ENCODE measurements at regions not wholly inside any gene's neighbourhood (a gene's known extent, or its start where the extent isn't known, plus 50 kb on each side); places are given as distances from the start of the nearest gene placed in this dataset.
"Not testable (repeated sequence)": the region's sequence is repeated elsewhere in the genome, so short reads cannot be mapped to it uniquely, and the experiment has no call there.

DNA sequence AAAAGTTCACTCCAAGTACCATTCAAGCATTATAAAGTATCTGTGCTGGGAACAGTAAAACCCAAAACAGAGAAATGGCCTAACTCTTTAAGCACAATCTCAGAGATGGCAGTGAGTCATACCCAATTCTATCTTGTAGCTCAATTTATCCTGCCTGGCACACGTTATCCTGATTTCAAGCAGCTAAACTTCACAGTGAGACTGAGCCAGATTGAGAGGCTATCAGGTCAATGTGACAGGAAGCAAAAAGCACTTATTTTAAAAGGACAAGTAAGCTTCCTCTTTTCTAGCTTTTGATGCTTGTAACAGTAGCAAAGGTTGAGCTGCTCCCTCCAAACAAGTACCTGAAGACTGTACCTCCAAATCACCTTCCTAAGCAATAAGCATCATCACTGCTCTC lies 324.9 kb downstream of the NAF1 start:
- peak; percentile 62 for DNase-seq (ENCODE audit: low spot score)

DNA sequence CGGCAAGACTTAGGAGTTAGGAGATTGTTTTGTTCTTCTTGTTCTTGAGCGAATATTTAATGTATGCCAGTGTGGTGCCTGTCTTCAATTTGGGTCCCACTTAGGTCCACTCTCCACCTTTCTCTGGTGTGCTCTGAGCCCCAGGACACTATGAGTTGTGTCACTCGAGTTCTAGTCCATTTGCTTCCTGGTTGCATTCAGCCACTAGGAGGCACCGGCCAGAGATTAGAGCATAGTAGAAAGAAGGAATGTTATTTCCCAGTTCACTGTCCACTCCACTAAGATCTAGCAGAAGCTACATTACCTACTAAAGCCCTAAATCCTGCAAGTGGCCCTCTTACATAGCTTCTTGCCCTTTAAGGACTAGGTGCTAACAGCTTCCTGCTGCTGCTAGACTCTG lies 326.9 kb downstream of the NAF1 start:
- DNase-seq (ENCODE audit: low spot score): no peak

DNA sequence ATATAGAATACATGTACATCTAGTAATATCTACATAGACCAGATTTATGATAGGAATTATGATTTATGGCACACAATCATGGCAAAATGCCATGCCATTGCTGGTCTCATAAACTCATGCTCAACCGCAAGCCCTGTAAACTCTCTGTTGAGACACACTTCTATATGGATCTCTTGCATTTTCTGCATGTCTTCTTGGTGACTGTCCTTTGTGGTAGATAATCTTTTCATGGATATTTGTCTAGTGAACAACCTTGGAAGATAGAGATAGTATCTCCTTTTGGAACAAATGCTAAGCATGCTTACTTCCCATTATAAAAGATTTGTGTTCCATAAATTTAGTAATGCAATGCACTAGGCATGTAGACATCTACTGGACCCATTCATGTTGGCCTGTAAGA lies 328.0 kb downstream of the NAF1 start:
- no peak for DNase-seq (ENCODE audit: low spot score)

DNA sequence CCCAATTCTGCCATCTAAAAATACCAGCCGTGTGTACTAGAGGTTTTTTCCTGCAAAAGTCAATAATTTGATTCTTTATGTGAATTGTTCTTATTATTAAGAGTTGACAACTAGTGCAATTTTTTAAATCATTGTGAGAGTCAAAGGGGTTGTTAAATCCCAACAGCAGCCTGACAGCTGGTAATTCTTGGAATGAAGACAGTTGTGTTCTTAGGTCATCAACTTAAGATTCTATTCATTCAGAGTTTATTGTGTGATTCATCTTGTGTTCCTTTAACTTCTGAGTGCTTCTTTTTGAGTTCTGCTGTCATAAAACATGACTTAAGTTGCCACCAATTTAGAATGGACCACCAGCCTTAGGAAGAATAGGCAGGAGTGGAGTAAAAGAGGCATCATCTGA lies 329.0 kb downstream of the NAF1 start:
- no peak for DNase-seq (ENCODE audit: low spot score)

DNA sequence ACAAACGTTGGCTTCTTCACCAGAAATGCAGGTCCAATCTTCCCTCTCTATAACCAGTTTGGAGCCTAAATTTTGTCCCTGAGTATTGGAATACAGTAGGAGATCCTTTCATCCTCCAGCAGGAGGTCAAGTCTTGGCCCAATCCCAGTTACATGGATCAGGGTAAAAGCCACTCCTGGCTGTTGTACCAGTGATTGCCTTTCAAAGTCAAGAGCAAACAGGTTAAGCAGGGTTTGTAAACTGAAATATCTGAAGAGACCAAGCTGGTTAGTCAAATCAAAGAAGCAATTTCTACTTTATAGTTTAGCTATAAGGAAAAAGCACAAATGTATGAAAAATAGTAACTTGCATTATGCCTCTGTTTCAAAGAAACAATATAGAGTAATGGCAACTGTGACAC lies 329.4 kb downstream of the NAF1 start:
- DNase-seq (ENCODE audit: low spot score): no peak

DNA sequence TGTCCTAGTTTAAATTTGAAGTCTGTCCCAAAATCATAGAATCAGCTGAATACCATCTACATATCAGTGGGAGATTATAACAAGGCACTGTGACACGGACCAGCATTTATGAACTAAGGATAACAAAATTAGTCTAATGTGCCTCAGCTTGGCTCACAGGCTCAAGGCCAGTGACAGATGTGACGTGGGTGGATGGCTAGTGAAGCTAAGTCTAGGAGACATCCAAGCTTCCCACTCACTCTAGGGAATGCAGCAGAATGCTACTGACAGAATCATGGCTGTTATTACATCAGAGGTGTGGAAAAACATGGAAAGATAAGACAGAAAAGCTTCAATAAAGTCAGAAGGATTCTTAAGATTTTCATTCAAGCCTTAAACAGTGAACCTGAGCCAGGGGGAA lies 329.9 kb downstream of the NAF1 start:
- no peak for DNase-seq (ENCODE audit: low spot score)

DNA sequence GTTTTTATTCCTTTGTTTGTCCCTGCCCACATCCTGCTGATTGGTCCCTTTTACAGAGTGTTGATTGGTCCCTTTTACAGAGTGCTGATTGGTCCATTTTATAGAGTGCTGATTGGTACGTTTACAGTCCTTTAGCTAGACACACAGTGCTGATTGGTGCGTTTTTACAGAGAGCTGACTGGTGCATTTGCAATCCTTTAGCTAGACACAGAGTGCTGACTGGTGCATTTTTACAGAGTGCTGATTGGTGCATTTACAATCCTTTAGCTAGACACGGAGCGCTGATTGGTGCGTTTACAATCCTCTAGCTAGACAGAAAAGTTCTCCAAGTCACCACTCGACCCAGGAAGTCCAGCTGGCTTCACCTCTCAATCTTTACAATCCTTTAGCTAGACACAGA lies 330.4 kb downstream of the NAF1 start:
- DNase-seq (ENCODE audit: low spot score): not testable (repeated sequence)

DNA sequence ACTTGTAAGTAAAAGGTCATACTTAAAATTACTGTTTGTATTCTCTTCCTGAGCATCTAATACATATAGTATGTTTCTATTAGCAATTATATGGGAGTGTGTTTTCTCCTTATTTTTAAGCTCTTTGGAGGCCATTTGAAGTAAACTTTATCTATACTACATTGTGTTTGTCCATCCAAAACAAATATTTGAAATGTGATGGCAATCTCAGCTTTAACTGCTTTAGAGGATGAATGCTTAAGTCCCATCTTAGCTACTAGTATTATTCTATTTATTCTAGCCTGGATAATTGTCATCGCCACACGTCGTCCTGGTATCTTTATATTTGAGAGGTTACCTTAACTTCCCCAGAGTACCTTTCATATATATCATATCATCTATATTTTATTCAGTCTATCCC lies 335.8 kb downstream of the NAF1 start:
- DNase-seq (ENCODE audit: low spot score): no peak

DNA sequence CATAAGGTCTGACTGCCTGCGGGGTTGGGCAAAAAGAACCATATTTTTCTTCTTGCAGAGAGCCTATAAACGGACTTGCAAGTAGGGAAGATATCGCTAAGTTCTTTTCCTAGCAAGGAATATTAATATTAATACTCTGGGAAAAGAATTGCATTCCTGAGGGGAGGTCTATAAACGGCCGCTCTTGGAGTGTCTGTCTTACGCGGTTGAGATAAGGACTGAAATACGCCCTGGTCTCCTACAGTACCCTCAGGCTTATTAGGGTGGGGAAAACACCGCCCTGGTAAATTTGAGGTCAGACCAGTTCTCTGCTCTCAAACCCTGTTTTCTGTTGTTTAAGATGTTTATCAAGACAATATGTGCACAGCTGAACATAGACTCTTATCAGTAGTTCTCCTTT lies 349.3 kb downstream of the NAF1 start:
- DNase-seq (ENCODE audit: low spot score): not testable (repeated sequence)

DNA sequence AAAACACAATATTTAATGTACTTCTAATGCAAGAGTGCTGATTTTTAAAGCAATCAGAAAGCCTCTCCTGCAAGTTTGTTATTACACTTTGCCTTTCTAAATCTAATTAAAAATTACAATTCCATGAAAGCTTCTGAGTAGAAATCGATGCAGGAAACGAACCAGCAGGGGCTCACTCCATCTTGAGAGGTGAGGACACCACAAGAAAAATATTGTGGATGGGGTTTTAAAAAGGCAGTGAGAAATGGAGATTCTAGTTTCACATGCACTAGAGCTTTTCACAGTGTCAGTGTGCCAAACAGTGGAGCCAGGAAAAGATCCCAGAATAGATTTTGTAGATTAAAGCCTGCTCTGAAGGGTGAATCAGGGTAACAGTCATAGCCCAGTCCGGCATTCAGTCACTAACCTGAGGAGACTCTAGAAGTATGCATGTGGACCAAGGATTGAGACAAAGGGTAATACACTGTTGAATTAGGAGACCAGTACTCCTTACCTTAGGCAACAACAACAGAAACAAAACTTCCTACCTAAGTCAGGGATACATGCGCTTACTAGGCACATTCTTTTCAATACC lies 362.3 kb downstream of the NAF1 start:
- DNase-seq (ENCODE audit: low spot score): no peak

DNA sequence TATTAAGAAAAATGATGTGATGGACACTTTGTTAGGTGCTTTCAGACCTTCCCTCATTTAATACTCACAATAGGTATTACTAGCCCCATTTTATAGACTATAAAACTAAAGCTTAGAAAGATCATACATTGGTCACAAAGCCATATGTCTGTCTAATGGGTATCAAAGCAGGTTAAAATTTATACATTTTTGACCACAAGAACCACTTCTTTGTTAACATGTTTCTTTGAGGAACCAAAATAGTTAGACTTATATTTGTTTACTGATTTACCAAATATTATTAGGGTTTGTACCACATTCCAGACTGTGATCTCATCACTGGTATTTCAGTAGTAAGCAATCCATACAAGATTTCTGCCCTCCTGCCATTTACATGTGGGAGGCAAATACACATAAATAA lies 363.3 kb downstream of the NAF1 start:
- no peak for DNase-seq (ENCODE audit: low spot score)

DNA sequence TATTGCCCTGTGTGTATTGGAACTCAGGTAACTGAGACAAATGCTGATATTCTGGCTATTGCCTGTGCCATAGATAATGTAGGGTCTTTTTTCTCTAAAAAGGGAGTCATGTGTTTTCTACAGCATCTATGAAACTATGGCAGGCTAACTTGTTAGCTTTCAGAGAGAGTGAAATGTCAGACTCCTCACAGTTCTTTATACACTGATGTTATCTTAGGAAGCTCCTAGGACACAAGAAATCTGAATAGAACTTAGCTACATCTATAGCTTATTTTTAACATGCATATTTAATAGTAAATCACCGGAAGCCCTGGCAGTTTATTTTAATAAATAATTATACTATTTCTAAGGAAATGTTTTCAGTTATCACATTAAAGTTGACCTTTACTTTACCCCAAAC lies 369.6 kb downstream of the NAF1 start:
- no peak for DNase-seq (ENCODE audit: low spot score)

DNA sequence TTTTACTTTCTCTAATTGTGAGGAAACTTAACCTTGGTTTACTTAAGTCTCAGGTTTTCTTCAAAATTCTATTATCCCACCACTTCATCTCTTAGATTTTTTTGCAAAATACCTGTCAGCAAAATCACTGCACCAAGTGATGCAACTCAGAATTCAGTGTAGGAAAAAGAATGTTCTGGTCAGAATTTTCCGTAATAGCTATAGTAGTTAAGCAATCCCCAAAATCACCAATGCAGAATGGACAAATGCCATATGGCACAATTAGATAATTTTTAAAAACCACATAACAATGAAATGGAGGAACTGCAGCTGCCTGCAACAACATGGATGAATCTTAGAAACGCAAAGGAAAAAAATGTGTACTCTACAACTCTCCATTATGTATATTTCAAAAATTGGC lies 373.1 kb downstream of the NAF1 start:
- no peak for DNase-seq (ENCODE audit: low spot score)

DNA sequence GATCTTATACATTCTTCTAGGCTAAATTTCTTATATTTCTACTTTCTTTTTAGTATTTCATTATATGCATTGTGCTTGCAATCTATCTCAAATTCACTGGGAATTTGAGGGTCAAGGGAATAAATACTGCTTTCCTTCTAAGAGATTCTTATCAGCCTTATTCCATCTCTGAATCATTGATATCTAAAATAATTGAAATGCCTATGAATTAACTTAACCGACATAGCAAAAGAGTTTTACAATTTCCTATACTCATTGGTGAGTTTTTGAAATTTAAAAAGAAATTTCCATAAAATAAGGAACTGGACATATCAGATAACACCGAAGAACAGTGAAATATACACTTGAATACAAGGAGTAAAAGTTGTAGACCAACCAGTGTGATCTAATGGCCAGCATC lies 373.7 kb downstream of the NAF1 start:
- no peak for DNase-seq (ENCODE audit: low spot score)

DNA sequence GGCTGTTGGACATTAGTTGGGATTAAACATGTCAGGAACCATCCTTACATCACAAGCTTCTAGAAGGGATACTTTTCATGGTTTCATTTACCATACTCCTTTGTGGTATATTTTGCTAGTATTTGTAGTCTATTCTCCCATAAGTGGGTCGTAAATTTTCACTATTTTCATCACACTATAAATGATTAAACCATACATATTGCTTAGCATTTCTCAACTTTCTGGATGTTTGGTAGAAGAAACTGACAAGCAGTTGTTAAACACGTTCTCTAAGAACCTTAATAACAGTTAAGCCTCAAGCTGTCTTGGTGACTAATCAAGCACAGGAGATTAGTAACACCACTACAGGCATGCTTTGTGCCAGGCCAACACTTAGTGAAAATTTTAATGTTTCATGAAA lies 375.5 kb downstream of the NAF1 start:
- DNase-seq (ENCODE audit: low spot score): no peak

DNA sequence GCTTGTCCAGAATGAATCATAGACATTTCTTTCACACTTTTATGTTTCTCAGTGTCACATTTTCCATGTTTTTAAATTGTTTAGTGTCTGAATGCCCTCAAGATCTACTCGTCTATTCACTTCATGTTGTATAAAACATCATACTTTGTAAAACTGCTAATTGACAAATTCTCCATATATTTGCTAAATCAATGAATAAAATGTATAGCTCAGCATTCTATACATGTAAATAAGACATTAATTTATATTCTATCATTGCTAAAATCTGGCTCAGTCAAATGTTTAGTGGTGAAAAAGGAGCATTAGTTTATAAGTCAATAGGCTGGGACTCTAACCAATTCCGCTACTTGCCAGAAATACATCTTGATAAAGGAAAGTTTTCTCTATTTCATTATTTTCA lies 379.6 kb downstream of the NAF1 start:
- no peak for DNase-seq (ENCODE audit: low spot score)

DNA sequence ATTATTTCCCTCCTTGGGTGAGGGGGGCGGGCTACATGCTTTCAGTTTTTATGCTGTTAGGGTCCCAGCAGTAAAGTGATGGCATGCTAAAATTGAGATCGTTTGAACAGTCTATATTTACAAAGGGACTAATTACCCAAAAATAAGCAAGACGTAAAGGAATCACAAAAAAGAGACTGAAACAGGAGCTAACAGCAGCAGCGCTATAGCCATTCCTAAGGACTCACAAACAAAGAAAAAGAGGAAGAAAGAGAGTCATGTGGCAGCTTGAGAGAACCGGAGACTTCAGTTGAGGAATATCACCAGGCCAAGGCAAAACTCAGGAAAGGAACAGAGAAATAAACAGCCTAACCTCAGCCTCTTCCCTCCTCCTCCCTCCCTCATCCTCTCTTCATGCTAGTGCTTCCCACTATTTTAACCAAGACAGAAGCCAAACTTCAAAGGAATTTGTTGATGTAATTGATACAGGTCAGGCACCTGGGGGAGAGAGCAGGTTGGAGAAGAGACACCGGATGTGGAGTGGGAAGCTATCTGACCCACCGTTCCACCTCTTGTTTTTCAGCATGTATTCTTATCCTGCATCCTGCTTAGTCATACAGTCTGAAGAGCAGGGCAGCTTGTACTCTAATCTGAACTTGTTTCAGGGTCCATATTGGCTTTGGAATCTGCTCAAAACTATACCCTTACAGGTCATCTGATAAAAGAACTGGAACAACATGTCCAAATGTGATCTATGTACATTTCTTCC lies 383.7 kb downstream of the NAF1 start:
- DNase-seq (ENCODE audit: low spot score): peak; percentile 91

DNA sequence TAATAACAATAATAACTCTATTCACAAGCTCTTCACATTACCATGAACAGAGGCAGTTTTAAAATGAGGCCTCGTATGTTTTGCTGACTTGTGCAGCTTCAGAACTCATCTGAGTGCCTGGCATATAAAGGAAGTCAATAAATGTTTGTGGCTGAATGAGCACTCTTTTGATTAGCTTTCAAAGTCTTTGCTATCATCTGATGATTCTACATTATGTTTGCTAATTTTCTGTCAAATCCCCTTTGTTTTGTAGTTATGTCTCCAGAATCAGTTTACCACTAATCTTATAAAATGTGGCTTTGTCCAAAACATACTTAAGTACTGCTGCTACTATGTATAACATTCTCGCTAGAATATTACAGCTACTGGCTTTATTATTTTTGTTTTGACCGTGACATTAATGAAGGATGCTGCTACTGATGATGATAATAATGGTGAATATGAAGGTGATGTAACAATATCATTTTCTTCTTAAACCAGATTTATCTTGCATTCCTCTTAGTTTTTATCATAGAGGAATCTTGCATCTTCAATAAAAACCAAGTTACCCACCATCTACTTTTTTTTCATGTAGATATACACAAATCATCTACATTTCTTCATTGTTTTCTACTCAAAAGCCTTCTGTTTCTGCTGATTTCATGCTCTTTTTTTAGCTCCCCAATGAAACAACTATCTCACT lies 384.5 kb downstream of the NAF1 start:
- DNase-seq (ENCODE audit: low spot score): peak; percentile 63

DNA sequence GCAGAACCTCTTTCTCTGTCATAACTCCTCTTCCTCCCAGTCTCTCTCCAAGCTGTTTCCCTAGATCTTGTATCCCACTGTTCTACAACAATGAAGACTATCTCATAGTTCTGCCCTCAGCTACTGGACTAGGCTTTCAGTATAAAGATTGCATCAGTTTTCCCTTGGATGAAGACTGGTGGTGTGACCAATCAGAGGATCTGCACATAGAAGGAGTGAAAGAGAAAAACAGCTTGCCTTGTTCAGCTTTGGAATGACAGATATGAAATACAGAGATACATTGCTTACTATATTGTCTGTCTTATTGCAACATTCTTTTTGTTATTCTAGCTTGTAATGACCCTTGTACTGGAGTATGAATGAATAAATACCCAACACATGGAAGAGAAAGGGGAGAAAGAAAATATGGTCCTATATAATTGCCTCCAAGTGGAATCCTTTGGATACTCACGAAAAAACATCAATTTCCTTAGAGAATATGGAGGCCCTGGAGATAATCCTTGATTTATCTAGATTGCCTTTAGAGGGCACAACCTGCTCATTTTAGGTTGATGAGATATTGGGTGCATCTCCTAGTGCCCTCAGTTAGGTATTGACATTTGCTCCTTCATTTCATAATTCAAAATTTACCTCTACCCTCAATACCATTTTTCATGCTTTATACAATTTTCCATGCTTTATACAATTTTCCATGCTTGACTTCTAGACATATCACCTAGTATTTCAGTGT lies 395.8 kb downstream of the NAF1 start:
- DNase-seq (ENCODE audit: low spot score): peak; percentile 46

DNA sequence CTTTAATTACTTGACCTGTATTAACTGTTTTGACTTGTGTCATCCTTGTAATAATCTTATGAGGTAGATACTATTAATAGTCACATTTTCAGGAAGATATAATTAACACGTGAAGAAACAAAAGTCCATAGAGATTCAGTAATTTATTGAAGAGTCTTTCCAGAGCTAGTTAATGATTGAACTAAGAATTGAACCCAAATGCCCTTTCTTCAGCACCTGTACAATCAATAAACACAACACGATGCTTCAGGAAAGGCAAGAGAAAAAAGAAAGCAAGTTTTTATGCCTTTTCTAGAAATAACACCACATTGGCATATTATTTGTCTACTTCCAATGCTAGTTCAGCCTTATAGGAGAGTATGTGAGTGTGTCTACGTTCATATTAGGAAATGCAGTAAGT lies 399.6 kb downstream of the NAF1 start:
- no peak for DNase-seq (ENCODE audit: low spot score)

DNA sequence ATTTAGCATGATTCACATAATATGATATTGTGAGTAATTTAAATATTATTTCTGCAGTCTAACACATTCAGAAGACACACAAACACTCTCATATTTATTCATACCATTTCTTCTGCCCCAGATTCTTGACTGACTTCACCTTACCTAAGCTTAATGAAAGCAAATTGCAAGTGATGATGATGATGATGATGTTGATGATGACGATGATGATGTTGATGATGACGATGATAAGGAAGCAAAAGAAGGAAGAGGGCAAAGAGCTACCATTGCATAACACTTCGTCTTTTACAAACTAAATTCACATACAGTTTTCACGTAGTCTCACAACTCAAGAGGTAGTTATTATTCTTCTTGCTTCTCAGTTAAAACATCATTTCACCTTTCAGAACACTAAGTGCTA lies 404.7 kb downstream of the NAF1 start:
- no peak for DNase-seq (ENCODE audit: low spot score)

DNA sequence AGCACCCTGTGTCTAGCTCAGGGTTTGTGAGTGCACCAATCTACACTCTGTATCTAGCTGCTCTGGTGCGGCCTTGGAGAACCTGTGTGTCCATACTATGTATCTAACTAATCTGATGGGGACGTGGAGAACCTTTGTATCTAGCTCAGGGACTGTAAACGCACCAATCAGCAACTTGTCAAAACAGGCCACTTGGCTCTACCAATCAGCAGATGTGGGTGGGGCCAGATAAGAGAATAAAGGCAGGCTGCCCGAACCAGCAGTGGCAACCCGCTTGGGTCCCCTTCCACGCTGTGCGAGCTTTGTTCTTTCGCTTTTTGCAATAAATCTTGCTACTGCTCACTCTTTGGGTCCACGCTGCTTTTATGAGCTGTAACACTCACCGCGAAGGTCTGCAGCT lies 426.5 kb downstream of the NAF1 start:
- DNase-seq (ENCODE audit: low spot score): not testable (repeated sequence)

DNA sequence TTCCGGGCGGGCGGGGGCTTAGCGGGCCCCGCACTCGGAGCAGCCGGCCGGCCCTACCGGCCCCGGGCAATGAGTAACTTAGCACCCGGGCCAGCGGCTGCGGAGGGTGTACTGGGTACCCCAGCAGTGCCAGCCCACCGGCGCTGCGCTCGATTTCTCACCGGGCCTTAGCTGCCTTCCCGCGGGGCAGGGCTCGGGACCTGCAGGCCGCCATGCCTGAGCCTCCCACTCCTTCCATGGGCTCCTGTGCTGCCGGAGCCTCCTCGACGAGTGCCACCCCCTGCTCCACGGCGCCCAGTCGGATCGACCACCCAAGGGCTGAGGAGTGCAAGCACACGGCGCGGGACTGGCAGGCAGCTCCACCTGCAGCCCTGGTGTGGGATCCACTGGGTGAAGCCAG lies 427.1 kb downstream of the NAF1 start:
- not testable (repeated sequence) for DNase-seq (ENCODE audit: low spot score)

Measured in pons (tissue), 1 donor.